Osteoblast (primary cell): ENCODE measurements at regions not wholly inside any gene's neighbourhood (a gene's known extent, or its start where the extent isn't known, plus 50 kb on each side); places are given as distances from the start of the nearest gene placed in this dataset.

Experiments used
- DNase-seq: peaks from one replicate; pipeline ENCODE4 v3.0.0; 2011; ENCODE audit warnings: low spot score, mixed read lengths; ENCODE audit not compliant: insufficient read length; ENCODE audit errors: missing footprints
- H2AFZ ChIP-seq: 2 replicates; pipeline ENCODE4 v1.6.0; 2011; ENCODE audit warnings: mild to moderate bottlenecking, low read length
- H3K27ac ChIP-seq: 2 replicates; pipeline ENCODE4 v1.5.1; 2011; ENCODE audit warnings: mild to moderate bottlenecking, low read depth, low read length, moderate library complexity
- H3K27me3 ChIP-seq: 2 replicates; pipeline ENCODE4 v1.6.0; 2012; ENCODE audit warnings: mild to moderate bottlenecking, control low read depth, inconsistent platforms, low read length, moderate library complexity; ENCODE audit not compliant: insufficient read depth
- H3K36me3 ChIP-seq: 2 replicates; pipeline ENCODE4 v1.5.1; 2011; ENCODE audit warnings: mild to moderate bottlenecking, low read length, control low read depth, moderate library complexity; ENCODE audit not compliant: insufficient read depth
- H3K4me1 ChIP-seq: 2 replicates; pipeline ENCODE4 v1.5.1; 2011; ENCODE audit warnings: mild to moderate bottlenecking, low read length, control low read depth, moderate library complexity; ENCODE audit not compliant: insufficient read depth
- H3K4me2 ChIP-seq: 2 replicates; pipeline ENCODE4 v1.6.0; 2011; ENCODE audit warnings: mild to moderate bottlenecking, low read length; ENCODE audit not compliant: insufficient read depth
- H3K4me3 ChIP-seq: fragments of 200-600 bp; sonication (generic); 3 replicates; pipeline ENCODE4 v1.5.1; 2012; ENCODE audit warnings: mild to moderate bottlenecking, low read length, inconsistent platforms; ENCODE audit not compliant: insufficient read depth
- H3K79me2 ChIP-seq: 2 replicates; pipeline ENCODE4 v1.6.0; 2012; ENCODE audit warnings: mild to moderate bottlenecking, low read length, control low read depth, inconsistent platforms; ENCODE audit not compliant: insufficient read depth
- H3K9me3 ChIP-seq: 2 replicates; pipeline ENCODE4 v1.5.1; 2011; ENCODE audit warnings: low read depth, low read length, control low read depth
- H4K20me1 ChIP-seq: 2 replicates; pipeline ENCODE4 v1.6.0; 2012; ENCODE audit warnings: mild to moderate bottlenecking, low read length, control low read depth; ENCODE audit not compliant: insufficient read depth
- TF ChIP-seq, protein P1 (sequence below): IDR thresholded peaks from 2 replicates; pipeline ENCODE4 v1.5.1; 2011; ENCODE audit warnings: mild to moderate bottlenecking, low read depth, low read length, moderate library complexity; ENCODE audit errors: extremely low read depth

- no peaks in the 10 kb centered on the region for H3K9me3 ChIP-seq
- no peak overlapping the region for H3K27ac ChIP-seq
- H3K36me3 ChIP-seq, result no peaks in the 10 kb centered on the region
- H3K27me3 ChIP-seq, result no peaks in the 10 kb centered on the region
- H3K79me2 ChIP-seq, result no peaks in the 10 kb centered on the region
- TF ChIP-seq, protein P1, sequence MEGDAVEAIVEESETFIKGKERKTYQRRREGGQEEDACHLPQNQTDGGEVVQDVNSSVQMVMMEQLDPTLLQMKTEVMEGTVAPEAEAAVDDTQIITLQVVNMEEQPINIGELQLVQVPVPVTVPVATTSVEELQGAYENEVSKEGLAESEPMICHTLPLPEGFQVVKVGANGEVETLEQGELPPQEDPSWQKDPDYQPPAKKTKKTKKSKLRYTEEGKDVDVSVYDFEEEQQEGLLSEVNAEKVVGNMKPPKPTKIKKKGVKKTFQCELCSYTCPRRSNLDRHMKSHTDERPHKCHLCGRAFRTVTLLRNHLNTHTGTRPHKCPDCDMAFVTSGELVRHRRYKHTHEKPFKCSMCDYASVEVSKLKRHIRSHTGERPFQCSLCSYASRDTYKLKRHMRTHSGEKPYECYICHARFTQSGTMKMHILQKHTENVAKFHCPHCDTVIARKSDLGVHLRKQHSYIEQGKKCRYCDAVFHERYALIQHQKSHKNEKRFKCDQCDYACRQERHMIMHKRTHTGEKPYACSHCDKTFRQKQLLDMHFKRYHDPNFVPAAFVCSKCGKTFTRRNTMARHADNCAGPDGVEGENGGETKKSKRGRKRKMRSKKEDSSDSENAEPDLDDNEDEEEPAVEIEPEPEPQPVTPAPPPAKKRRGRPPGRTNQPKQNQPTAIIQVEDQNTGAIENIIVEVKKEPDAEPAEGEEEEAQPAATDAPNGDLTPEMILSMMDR, result no peak
- DNase-seq, result no peak
- no peak overlapping the region for H3K4me3 ChIP-seq
- H4K20me1 ChIP-seq, result no peaks in the 10 kb centered on the region
- peaks cover 12% of the 10 kb centered on the region for H3K4me1 ChIP-seq
- H3K4me2 ChIP-seq, result no peak overlapping the region
- H2AFZ ChIP-seq, result peak overlapping the region; percentile 5
These were observed 123.0 kb upstream of the PCDH18 start for GRCh38 chr4:137655302-137655701.

- DNase-seq, result no peak
- H3K36me3 ChIP-seq, result no peaks in the 10 kb centered on the region
- H3K79me2 ChIP-seq, result no peaks in the 10 kb centered on the region
- H3K9me3 ChIP-seq, result no peaks in the 10 kb centered on the region
- H3K27me3 ChIP-seq, result no peaks in the 10 kb centered on the region
- H3K4me1 ChIP-seq, result no peaks in the 10 kb centered on the region
- H4K20me1 ChIP-seq, result no peaks in the 10 kb centered on the region
- H3K27ac ChIP-seq, result no peak overlapping the region
- no peak overlapping the region for H2AFZ ChIP-seq
- no peak overlapping the region for H3K4me3 ChIP-seq
- TF ChIP-seq, protein P1, result no peak
- H3K4me2 ChIP-seq, result no peak overlapping the region
These were observed 118.8 kb upstream of the PCDH18 start for GRCh38 chr4:137651128-137651527.

GRCh38 chr4:137649711-137650450, 117.6 kb upstream of the PCDH18 start:
- H3K4me2 ChIP-seq, result no peak overlapping the region
- no peaks in the 10 kb centered on the region for H3K79me2 ChIP-seq
- no peaks in the 10 kb centered on the region for H3K36me3 ChIP-seq
- H2AFZ ChIP-seq, result no peak overlapping the region
- H3K4me1 ChIP-seq, result no peaks in the 10 kb centered on the region
- no peak for DNase-seq
- no peak overlapping the region for H3K4me3 ChIP-seq
- no peak overlapping the region for H3K27ac ChIP-seq
- H3K27me3 ChIP-seq, result no peaks in the 10 kb centered on the region
- TF ChIP-seq, protein P1, result no peak
- H4K20me1 ChIP-seq, result no peaks in the 10 kb centered on the region
- no peaks in the 10 kb centered on the region for H3K9me3 ChIP-seq

DNA sequence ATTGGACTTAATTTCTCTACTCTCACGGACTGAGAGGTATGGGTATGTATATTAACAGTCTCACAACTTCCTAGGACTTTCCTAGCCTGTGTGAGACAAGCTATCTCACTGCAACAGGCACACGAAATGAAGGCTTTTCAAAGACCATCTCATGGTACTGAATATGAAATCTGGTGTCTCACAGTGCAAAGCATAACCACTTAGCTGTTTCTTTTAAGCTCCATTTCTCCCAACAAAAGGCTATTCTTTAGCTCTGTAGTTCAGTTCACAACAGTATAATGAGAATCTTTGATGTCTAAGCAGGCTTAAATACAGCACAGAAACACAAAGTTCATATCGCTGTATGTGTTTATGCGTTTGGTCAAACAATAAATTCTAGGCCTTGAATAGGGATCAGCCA, 116.2 kb upstream of the PCDH18 start:
- no peaks in the 10 kb centered on the region for H3K79me2 ChIP-seq
- no peak overlapping the region for H3K4me3 ChIP-seq
- no peaks in the 10 kb centered on the region for H3K27me3 ChIP-seq
- no peaks in the 10 kb centered on the region for H3K36me3 ChIP-seq
- no peaks in the 10 kb centered on the region for H3K9me3 ChIP-seq
- no peak overlapping the region for H3K4me2 ChIP-seq
- peak overlapping the region; percentile 56 for H2AFZ ChIP-seq
- TF ChIP-seq, protein P1, result no peak
- no peaks in the 10 kb centered on the region for H4K20me1 ChIP-seq
- no peak for DNase-seq
- H3K27ac ChIP-seq, result no peak overlapping the region
- H3K4me1 ChIP-seq, result peaks cover 3% of the 10 kb centered on the region
